Peyer's patch (tissue), 4 donors: ENCODE measurements at regions not wholly inside any gene's neighbourhood (a gene's known extent, or its start where the extent isn't known, plus 50 kb on each side); places are given as distances from the start of the nearest gene placed in this dataset.

Source experiments
- CTCF ChIP-seq, 6 experiments: fragments of 450-650 bp in 4 of 6; fragments of 200-600 bp in 2 of 6; sonication (generic) in 1 of 6; IDR thresholded peaks; one replicate each; pipeline ENCODE4 v1.5.1; 2017 to 2019; ENCODE audit warnings: antibody characterized with exemption in 6 of 6, mild to moderate bottlenecking in 3 of 6, moderate library complexity in 1 of 6
- POLR2A ChIP-seq, 2 donors: fragments of 450-650 bp; IDR thresholded peaks; one replicate each; pipeline ENCODE4 v1.5.1; 2017; ENCODE audit warnings: antibody characterized with exemption in 2 of 2, mild to moderate bottlenecking in 2 of 2, moderate library complexity in 2 of 2

- no peak for TF ChIP-seq CTCF (IDR thresholded peaks at IDR 0.05)
- no peak for TF ChIP-seq POLR2A (IDR thresholded peaks at IDR 0.05)
Observed at GRCh38 chr9:30925635-30926034, 1458.8 kb upstream of the ACO1 start.
